Spleen (tissue), 7 donors: ENCODE measurements at regions not wholly inside any gene's neighbourhood (a gene's known extent, or its start where the extent isn't known, plus 50 kb on each side); places are given as distances from the start of the nearest gene placed in this dataset.

Experiments
- POLR2A ChIP-seq, 3 donors: fragments of 450-650 bp; IDR thresholded peaks; one replicate each; pipeline ENCODE4 v1.5.1; 2017; ENCODE audit warnings: antibody characterized with exemption in 3 of 3, mild to moderate bottlenecking in 1 of 3
- TF ChIP-seq, protein P1 (sequence below), 11 experiments: fragments of 200-600 bp in 7 of 11; fragments of 450-650 bp in 4 of 11; sonication (generic) in 4 of 11; IDR thresholded peaks in 8 of 11; conservative IDR thresholded peaks in 3 of 11; 1 replicate in 7 of 11; 2 replicates in 4 of 11; pipeline versions ENCODE4 v1.4.0 to v1.8.0; 2016 to 2021; ENCODE audit warnings: antibody characterized with exemption in 11 of 11, inconsistent platforms in 4 of 11, mild to moderate bottlenecking in 1 of 11
- donor health status: DM: no; HTN: no; CAD: no; lungs with moderate emphysema.
- donor health status: DM: no; HTN: no; CAD: no.
- donor health status: DM: no; HTN: no; CAD: no.

DNA sequence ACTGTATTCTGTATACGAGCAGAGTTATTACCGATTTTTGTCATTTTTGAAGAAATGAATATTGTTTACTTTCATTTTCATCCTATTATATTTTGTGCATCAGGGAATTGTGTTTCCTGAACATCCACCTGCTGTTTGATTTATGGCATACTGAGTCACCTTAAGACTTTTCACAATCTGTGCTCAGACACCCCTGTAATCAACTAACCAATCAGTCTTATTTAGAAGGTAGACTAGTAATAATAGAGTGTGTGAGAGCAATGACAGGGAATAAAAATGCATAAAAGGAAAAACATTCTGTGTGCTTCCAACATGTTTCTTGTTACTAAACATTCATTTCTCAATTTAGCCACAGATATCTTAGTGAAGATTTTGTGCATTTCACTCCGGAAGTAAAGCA is 1413.6 kb upstream of the ACO1 start:
- TF ChIP-seq POLR2A (IDR thresholded peaks at IDR 0.05): no peak
- TF ChIP-seq, protein P1, sequence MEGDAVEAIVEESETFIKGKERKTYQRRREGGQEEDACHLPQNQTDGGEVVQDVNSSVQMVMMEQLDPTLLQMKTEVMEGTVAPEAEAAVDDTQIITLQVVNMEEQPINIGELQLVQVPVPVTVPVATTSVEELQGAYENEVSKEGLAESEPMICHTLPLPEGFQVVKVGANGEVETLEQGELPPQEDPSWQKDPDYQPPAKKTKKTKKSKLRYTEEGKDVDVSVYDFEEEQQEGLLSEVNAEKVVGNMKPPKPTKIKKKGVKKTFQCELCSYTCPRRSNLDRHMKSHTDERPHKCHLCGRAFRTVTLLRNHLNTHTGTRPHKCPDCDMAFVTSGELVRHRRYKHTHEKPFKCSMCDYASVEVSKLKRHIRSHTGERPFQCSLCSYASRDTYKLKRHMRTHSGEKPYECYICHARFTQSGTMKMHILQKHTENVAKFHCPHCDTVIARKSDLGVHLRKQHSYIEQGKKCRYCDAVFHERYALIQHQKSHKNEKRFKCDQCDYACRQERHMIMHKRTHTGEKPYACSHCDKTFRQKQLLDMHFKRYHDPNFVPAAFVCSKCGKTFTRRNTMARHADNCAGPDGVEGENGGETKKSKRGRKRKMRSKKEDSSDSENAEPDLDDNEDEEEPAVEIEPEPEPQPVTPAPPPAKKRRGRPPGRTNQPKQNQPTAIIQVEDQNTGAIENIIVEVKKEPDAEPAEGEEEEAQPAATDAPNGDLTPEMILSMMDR (IDR thresholded peaks at IDR 0.05 in 8 of 11, conservative IDR thresholded peaks at IDR 0.05 in 3 of 11): no peak
